DND-41 (cell line): ENCODE measurements at regions not wholly inside any gene's neighbourhood (a gene's known extent, or its start where the extent isn't known, plus 50 kb on each side); places are given as distances from the start of the nearest gene placed in this dataset.

Experiments
- ATAC-seq: fragments of 200-7000 bp; cut with Tn5 transposase; 3 replicates; pipeline ENCODE4 v1.9.1; 2021; ENCODE audit warnings: low read depth; ENCODE audit not compliant: insufficient read depth
- DNase-seq: peaks from one replicate; pipeline ENCODE4 v3.0.0-alpha.2; 2020
- H2AFZ ChIP-seq: 2 replicates; pipeline ENCODE4 v1.6.0; 2012; ENCODE audit warnings: low read depth, low read length
- H3K27ac ChIP-seq: 2 replicates; pipeline ENCODE4 v1.5.1; 2012; ENCODE audit warnings: low read length, inconsistent platforms
- H3K27me3 ChIP-seq: fragments of 200-600 bp; sonication (generic); 2 replicates; pipeline ENCODE4 v1.6.0; 2012; ENCODE audit warnings: low read length, mild to moderate bottlenecking, inconsistent platforms; ENCODE audit not compliant: insufficient read depth, poor library complexity
- H3K36me3 ChIP-seq: 2 replicates; pipeline ENCODE4 v1.5.1; 2012; ENCODE audit warnings: low read length, inconsistent platforms; ENCODE audit not compliant: insufficient read depth
- H3K4me1 ChIP-seq: 2 replicates; pipeline ENCODE4 v1.5.1; 2012; ENCODE audit warnings: mild to moderate bottlenecking, low read length; ENCODE audit not compliant: insufficient read depth
- H3K4me2 ChIP-seq: 2 replicates; pipeline ENCODE4 v1.6.0; 2012; ENCODE audit warnings: mild to moderate bottlenecking, moderate library complexity, low read length, inconsistent platforms; ENCODE audit not compliant: insufficient read depth
- H3K4me3 ChIP-seq, 2 experiments: fragments of 200-600 bp in 1 of 2; shearing (Covaris generic) in 1 of 2; 2 replicates each; pipeline ENCODE4 v1.5.1; 2012 to 2016; ENCODE audit warnings: inconsistent platforms in 2 of 2, low read length in 2 of 2, mild to moderate bottlenecking in 2 of 2, low read depth in 1 of 2, moderate library complexity in 1 of 2
- H3K79me2 ChIP-seq: 2 replicates; pipeline ENCODE4 v1.6.0; 2012; ENCODE audit warnings: low read length, inconsistent platforms; ENCODE audit not compliant: insufficient read depth
- H3K9ac ChIP-seq: 2 replicates; pipeline ENCODE4 v1.6.0; 2012; ENCODE audit warnings: low read depth, mild to moderate bottlenecking, inconsistent platforms, low read length, moderate library complexity
- H3K9me3 ChIP-seq: 2 replicates; pipeline ENCODE4 v1.5.1; 2012; ENCODE audit warnings: low read length, moderate library complexity, mild to moderate bottlenecking, inconsistent platforms; ENCODE audit not compliant: insufficient read depth, severe bottlenecking
- H4K20me1 ChIP-seq: 2 replicates; pipeline ENCODE4 v1.6.0; 2012; ENCODE audit warnings: low read length; ENCODE audit not compliant: insufficient read depth
- EZH2 ChIP-seq: IDR thresholded peaks from 3 replicates; pipeline ENCODE4 v1.6.1; 2012; ENCODE audit warnings: borderline replicate concordance, low read depth, mild to moderate bottlenecking, moderate library complexity, low read length, inconsistent platforms; ENCODE audit not compliant: severe bottlenecking
- TF ChIP-seq, protein P1 (sequence below): IDR thresholded peaks from 2 replicates; pipeline ENCODE4 v1.5.1; 2012; ENCODE audit warnings: borderline replicate concordance, low read length, moderate library complexity, mild to moderate bottlenecking; ENCODE audit not compliant: poor library complexity, severe bottlenecking; ENCODE audit errors: extremely low read depth

DNA sequence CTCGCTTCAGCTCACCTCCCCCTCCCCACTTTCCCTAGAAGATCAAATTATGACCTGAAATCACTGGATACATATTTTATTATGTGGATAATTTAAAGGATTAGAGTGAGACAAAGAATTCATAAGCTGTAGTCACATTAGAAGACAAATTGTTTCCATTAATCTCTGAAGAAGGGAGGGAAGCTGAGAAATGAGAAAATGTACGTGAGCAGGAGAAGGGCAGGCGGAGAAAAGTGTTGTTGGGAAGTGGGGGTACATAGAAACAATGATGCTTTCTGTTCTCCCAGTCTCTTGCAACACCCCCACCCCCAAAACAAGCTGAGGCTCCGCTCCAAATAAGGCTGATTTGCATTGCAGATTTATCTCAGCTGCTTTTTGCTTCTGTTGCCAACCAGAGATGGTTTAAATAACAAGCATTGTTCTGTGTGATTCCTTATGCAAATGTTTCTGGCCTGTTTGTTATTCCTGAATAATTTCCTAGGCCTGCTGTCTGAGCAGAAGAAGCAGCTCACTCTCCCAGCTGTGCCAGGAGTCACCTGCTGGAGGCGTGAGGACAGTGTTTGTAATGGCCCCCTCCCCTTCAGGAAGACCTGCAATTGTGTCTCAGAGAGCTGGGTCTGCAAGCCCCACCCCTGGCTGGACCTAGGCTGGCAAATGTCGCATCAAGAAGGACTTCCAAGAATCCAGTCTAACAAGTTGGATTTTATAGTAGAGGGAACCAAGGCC lies 121.8 kb upstream of the TNR start:
- Histone ChIP-seq H3K79me2 (no peaks in the 10 kb centered on the region), H2AFZ (no peak overlapping the region), H3K36me3 (no peaks in the 10 kb centered on the region), H3K4me1 (no peaks in the 10 kb centered on the region), H3K27me3 (no peaks in the 10 kb centered on the region), H3K9ac (no peak overlapping the region), H4K20me1 (no peaks in the 10 kb centered on the region), H3K4me2 (no peak overlapping the region), H3K4me3 (no peak overlapping the region), H3K27ac (no peak overlapping the region), H3K9me3 (no peaks in the 10 kb centered on the region)
- ATAC-seq (no peak), DNase-seq (no peak)
- TF ChIP-seq, protein P1, sequence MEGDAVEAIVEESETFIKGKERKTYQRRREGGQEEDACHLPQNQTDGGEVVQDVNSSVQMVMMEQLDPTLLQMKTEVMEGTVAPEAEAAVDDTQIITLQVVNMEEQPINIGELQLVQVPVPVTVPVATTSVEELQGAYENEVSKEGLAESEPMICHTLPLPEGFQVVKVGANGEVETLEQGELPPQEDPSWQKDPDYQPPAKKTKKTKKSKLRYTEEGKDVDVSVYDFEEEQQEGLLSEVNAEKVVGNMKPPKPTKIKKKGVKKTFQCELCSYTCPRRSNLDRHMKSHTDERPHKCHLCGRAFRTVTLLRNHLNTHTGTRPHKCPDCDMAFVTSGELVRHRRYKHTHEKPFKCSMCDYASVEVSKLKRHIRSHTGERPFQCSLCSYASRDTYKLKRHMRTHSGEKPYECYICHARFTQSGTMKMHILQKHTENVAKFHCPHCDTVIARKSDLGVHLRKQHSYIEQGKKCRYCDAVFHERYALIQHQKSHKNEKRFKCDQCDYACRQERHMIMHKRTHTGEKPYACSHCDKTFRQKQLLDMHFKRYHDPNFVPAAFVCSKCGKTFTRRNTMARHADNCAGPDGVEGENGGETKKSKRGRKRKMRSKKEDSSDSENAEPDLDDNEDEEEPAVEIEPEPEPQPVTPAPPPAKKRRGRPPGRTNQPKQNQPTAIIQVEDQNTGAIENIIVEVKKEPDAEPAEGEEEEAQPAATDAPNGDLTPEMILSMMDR = no peak
- TF ChIP-seq EZH2 = no peak

- Histone ChIP-seq H3K4me2 (no peak overlapping the region), H3K9ac (no peak overlapping the region), H4K20me1 (no peaks in the 10 kb centered on the region), H3K36me3 (no peaks in the 10 kb centered on the region), H3K4me1 (no peaks in the 10 kb centered on the region), H3K27me3 (no peaks in the 10 kb centered on the region), H3K27ac (no peak overlapping the region), H3K9me3 (no peaks in the 10 kb centered on the region), H3K4me3 (no peak overlapping the region), H2AFZ (no peak overlapping the region), H3K79me2 (no peaks in the 10 kb centered on the region)
- no peak for ATAC-seq
- DNase-seq = no peak
- no peak for TF ChIP-seq EZH2
- TF ChIP-seq, protein P1 = no peak
Measured at GRCh38 chr1:175864625-175865024, 121.2 kb upstream of the TNR start.

- Histone ChIP-seq H3K9me3 (no peaks in the 10 kb centered on the region), H3K4me2 (no peak overlapping the region), H2AFZ (no peak overlapping the region), H3K9ac (no peak overlapping the region), H3K79me2 (no peaks in the 10 kb centered on the region), H3K4me3 (no peak overlapping the region), H3K27me3 (peaks cover under 1% of the 10 kb centered on the region), H4K20me1 (no peaks in the 10 kb centered on the region), H3K27ac (no peak overlapping the region), H3K4me1 (no peaks in the 10 kb centered on the region), H3K36me3 (no peaks in the 10 kb centered on the region)
- DNase-seq = no peak
- no peak for ATAC-seq
- TF ChIP-seq, protein P1 = no peak
- TF ChIP-seq EZH2 = no peak
Measured at GRCh38 chr1:175864183-175864582, 120.8 kb upstream of the TNR start.
